Activated naive CD4-positive, alpha-beta T cell treated with anti-CD3 and anti-CD28 coated beads, Interleukin-2, amount 50 U/mL, for 72 hours (primary cell): ENCODE measurements at regions not wholly inside any gene's neighbourhood (a gene's known extent, or its start where the extent isn't known, plus 50 kb on each side); places are given as distances from the start of the nearest gene placed in this dataset.
"Not testable (repeated sequence)": the region's sequence is repeated elsewhere in the genome, so short reads cannot be mapped to it uniquely, and the experiment has no call there.

Experiments used
- ATAC-seq, 2 donors: fragments of 150-1000 bp; cut with Tn5 transposase; 2 replicates each; pipeline ENCODE4 v1.10.0; 2021; ENCODE audit warnings: mild to moderate bottlenecking in 2 of 2, moderate library complexity in 2 of 2
- DNase-seq, 2 donors: peaks; one replicate each; pipeline ENCODE4 v3.0.0; 2021 to 2022; ENCODE audit warnings: low spot score in 2 of 2
- H3K27ac Mint-ChIP-seq, 2 donors: one replicate each; pipeline ENCODE4 v1.8.0; 2022; ENCODE audit warnings: mild to moderate bottlenecking in 2 of 2, mixed read lengths in 2 of 2
- H3K36me3 Mint-ChIP-seq, 2 donors: one replicate each; pipeline ENCODE4 v1.8.0; 2022; ENCODE audit warnings: mixed read lengths in 2 of 2
- H3K9me3 Mint-ChIP-seq, 2 donors: one replicate each; pipeline ENCODE4 v1.8.0; 2022; ENCODE audit warnings: mixed read lengths in 2 of 2

DNA sequence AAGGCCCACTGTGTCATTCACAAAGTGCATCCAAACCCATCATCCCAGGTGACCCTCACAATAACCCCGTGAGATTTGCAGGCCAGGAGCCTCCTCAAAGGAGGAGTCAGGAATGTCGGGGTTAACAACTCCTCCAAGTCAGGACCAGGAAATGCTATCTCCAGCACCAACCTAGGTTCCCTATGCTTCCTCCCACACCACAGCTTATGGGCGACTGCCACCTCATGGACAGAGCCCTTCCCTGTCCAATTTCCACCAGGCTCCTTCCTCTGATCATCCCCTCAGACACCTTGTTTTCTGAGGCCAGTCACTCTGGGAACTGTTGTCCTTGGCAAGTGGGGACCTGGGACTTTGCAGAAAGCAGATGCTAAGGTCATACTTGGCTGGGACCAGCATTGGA, 77.8 kb downstream of the LIMS3 start:
- not testable (repeated sequence) for H3K27ac Mint-ChIP-seq, H3K36me3 Mint-ChIP-seq, H3K9me3 Mint-ChIP-seq, DNase-seq
- peak in 1 of 2 donors; percentile 37 for ATAC-seq

DNA sequence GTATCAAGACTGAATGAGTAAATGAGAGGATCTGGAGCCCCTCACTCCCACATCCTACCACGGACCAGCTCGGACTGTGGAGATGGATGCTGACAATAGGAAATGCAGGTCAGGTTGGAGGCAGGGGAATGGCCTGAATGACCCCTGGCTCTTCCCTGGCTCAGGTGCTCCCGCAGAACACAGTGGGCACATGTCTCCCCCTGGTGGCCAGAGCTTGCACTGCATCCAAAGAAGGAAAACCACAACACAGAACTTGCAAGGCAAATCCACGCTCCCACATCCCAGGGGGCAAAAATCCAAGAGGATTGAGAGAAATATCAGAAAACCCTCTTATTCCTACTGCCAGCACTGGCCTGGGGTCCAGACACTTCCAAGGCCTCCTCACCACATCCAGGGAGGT, 82.3 kb downstream of the LIMS3 start:
- not testable (repeated sequence) for H3K9me3 Mint-ChIP-seq, H3K27ac Mint-ChIP-seq, DNase-seq, H3K36me3 Mint-ChIP-seq
- peak; percentile 51 to 67 for ATAC-seq

DNA sequence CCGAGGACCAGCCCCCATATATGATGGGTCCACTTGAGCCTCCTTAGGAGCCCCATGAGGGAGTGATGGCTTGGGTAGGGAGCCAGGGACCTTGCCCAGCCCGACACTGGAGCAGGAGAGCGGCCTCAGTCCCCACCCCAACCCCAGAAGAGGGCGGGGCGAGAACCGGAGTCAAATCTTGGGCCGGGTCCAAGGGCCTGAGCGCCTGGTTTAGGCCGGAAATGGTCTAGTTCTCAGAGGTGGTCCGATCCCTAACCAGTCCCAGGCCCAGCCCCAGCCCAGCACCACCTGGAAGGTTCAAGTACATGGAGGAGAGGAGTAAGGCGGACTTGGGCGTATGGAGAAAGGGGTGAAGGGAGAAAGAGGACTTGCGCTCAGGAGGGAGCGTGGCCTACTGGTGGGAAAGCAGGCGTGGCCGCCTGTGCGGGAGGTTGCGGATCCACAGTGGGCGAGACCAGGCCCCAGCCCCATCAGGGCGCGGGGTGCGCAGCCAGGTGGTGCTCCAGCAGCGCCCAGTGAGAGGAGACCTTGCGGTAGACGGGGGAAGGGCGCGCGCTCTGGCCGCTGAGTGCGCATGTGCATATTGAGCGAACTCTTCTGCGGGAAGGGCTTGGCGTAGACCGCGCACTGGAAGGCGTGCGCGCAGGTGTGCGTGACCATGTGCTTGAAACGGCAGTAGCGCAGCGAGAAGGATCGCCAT, 88.1 kb downstream of the LIMS3 start:
- not testable (repeated sequence) for DNase-seq, H3K27ac Mint-ChIP-seq, H3K36me3 Mint-ChIP-seq, H3K9me3 Mint-ChIP-seq
- ATAC-seq: peak; percentile 72 to 75

DNA sequence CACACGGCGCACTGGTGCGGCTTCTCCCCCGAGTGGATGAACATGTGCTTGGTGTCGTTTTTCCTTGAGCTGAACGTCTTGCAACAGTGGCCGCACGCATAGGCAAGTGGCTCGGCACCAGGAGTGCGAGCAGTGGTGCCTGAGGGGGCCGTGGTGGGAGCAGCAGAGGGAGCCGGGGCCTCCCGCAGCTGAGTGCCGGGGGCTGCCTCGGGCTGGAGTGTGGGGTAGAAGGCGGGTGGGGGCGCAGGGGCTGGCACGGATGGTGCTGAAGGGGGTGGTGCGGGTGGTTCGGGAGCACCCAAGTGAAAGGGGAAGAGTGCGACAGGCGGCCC, 88.6 kb downstream of the LIMS3 start:
- not testable (repeated sequence) for H3K27ac Mint-ChIP-seq, H3K36me3 Mint-ChIP-seq, H3K9me3 Mint-ChIP-seq, DNase-seq
- peak in 1 of 2 donors; percentile 27 for ATAC-seq

DNA sequence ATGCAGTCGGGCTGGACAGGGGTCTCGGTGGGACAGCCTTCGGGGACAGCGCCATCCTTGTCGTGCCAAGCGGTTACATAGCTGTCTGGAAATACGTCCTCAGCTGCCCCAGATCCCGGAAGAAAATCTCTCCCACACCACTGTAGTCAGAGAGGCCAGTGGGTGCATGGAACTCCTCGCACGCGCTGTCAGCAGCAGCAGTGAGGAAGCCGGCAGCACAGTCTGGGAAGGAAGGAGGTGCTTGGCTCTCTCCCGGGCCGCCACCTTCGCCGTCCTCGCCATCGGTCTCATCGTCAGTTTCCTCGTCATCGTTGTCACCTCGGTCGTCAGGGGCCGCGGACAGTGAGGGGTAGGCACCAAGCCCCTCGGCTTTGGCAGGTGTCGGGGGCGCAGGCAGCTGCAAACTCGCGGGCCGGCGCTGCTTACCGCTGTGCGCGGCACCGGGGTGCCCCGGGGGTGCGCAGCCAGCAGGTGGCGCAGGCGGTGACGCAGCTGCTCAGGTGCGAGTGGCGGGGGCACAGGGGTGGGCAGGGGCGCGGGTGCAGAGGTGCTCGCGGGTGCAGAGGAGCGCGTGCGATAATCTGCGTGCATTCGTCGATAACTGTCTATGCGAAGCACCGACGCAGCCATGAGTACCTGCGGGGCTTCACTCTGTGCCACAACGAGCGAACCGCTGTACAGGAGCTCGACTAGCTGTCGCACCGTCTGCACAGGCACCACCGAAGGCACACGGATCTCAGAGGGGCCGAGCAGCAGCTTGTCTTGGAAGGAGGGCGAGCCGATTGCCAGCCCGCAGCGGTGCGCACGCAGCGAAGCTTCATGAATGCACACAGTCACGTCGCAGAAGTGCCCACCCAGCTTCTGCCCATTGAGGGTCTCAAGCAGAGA, 89.2 kb downstream of the LIMS3 start:
- H3K9me3 Mint-ChIP-seq, H3K27ac Mint-ChIP-seq, DNase-seq, H3K36me3 Mint-ChIP-seq: not testable (repeated sequence)
- ATAC-seq: peak; percentile 83 to 89

DNA sequence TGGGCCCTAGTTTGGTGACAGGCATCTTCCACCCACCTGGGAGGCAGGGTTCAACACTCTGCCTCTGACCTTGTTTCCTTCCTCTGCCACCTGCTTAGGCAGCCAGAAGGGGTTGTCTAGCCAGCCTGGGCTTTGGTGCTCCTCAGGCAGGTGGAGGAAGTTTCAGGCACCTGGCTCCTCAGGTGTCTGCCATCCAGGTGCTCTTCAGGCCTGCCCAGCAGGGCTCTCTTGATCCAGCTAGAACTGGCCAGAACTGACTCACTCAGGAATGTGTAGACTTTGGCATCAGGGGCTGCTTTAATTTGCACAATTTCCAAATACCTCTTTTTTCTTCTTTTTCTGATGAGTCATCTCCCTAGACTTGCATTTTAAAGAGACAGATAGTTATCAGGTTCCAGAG, 100.9 kb downstream of the LIMS3 start:
- H3K27ac Mint-ChIP-seq, DNase-seq, ATAC-seq: not testable (repeated sequence)

DNA sequence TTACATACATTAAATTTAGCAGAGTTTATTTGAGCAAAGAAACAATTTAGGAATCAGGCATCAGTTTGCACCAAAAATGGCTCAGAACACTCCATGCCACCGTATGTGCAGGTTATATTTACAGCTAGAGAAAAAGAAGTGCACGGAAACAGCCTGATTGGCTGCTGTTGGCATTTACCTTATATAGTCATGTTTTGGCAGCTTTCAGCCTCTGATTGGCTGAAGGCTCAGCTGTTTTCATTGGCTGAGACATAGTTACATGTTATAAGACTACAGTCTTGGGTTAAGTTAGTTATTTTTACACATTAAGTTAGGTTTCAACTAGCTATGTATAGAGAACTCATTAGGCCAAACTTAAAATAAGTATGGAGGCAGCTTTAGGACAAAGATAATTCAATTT, 104.0 kb downstream of the LIMS3 start:
- not testable (repeated sequence) for DNase-seq, H3K36me3 Mint-ChIP-seq, H3K27ac Mint-ChIP-seq, ATAC-seq, H3K9me3 Mint-ChIP-seq

More for the DNA sequence above, 100.9 kb downstream of the LIMS3 start:
- not testable (repeated sequence) for H3K36me3 Mint-ChIP-seq, H3K9me3 Mint-ChIP-seq

DNA sequence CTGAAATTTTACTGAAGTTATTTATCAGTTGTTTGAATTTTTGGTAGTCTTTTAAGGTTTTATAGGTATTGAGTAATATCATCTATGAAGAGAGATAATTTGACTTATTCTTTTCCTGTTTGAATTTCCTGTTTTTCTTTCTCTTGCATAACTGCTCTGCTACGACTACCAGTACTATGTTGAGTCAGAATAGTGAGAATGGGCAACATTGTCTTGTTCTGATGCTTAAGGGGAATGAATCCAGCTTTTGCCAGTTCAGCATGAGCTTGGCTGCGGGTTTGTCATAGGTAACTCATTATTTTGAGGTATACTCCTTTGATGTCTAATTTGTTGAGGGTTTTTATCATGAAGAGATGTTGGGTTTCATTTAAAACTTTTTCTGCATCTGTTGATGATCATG, 102.2 kb downstream of the MALL start:
- not testable (repeated sequence) for H3K9me3 Mint-ChIP-seq, DNase-seq, H3K36me3 Mint-ChIP-seq, H3K27ac Mint-ChIP-seq
- ATAC-seq: peak in 1 of 2 donors; percentile 60

DNA sequence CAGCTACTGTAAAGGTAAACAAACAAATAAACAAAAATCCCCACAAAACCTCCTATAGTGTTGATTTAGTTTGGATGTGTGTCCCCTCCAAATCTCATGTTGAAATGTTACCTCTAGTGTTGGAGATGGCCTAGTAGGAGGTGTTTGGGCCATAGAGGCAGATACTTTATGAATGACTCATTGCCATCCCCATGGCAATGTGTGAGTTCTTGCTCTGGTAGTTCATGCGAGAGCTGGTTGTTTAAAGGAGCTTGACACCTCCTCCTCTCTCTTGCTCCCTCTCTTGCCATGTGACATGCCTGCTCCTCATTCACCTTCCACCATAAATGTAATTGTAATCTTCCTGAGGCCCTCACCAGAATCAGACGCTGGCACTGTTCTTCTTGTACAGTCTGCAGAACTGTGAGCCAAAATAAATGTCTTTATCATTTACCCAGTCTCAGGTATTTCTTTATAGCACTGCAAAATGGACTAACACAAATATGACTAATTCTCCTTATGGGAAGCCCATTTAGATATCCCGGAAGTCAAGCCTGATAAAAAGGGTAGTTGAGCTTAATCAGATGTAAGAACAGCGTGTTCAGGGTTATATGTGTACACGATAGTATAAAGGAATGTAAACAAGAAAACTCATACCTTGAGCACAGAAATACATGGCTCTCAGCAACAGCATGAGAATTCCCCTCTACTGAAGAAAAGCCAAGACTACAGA, 99.1 kb downstream of the MALL start:
- not testable (repeated sequence) for H3K9me3 Mint-ChIP-seq, H3K36me3 Mint-ChIP-seq, H3K27ac Mint-ChIP-seq, DNase-seq, ATAC-seq

DNA sequence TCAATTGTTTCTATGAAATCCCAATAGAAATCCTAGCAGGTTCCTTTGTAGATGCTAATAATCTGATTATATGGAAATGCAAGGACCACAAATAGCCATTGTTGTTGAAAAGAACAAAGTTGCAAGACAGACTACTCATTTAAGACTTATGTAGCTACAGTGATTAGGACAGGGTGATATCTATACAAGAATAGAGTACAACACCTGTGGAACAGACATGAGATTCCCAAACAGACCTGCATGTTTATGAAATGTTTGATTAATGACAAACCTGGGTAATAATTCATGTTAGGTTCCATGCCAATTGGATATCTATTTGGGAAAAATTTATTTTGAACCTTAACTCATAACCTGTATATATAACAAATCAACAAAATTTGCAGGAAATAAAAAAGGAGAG, 95.4 kb downstream of the MALL start:
- H3K27ac Mint-ChIP-seq, ATAC-seq, DNase-seq, H3K9me3 Mint-ChIP-seq, H3K36me3 Mint-ChIP-seq: not testable (repeated sequence)

DNA sequence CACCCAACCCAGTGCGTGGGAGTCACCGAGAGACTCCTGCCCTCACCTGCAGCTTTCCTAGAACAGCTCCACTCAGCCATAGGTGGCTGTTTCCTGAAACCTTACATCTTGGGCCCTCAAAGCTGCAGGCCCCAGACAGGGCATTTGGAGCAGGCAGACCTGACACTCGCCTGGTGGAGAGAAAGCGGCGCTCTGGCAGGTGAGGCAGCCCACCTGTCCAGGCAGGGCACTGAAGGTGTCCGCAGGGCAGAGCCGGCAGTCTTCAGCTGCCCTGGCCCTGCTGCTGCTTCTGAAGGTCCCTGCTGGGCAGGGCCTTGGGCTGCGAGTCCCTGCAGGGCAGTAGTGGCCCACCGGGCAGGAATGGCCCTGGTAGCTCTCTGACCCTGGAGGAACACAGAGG, 93.3 kb downstream of the MALL start:
- not testable (repeated sequence) for ATAC-seq

DNA sequence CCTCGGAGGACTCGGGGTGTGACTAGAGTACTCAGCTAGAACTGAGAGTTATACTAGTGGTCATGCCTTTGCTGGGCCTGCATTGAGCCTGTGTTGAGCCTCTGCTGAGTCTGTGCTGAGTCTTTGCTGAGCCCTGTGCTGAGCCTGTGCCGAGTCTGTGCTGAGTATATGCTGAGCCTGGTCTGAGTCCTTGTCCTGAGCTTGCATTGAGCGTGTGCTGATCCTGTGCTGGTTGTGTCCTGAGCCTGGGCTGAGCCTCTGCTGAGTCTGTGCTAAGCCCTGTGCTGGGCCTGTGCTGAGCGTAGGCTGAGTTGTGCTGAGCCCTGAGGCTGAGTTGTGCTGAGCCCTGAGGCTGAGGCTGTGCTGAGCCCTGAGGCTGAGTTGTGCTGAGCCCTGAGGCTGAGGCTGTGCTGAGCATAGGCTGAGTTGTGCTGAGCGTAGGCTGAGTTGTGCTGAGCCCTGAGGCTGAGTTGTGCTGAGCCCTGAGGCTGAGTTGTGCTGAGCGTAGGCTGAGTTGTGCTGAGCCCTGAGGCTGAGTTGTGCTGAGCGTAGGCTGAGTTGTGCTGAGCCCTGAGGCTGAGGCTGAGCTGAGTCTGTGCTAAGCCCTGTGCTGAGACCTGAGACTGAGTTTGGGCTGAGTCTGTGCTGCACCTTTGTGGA, 89.4 kb downstream of the MALL start:
- H3K27ac Mint-ChIP-seq, H3K9me3 Mint-ChIP-seq, H3K36me3 Mint-ChIP-seq, ATAC-seq, DNase-seq: not testable (repeated sequence)

More for the DNA sequence above, 93.3 kb downstream of the MALL start:
- H3K36me3 Mint-ChIP-seq, H3K27ac Mint-ChIP-seq, DNase-seq, H3K9me3 Mint-ChIP-seq: not testable (repeated sequence)

DNA sequence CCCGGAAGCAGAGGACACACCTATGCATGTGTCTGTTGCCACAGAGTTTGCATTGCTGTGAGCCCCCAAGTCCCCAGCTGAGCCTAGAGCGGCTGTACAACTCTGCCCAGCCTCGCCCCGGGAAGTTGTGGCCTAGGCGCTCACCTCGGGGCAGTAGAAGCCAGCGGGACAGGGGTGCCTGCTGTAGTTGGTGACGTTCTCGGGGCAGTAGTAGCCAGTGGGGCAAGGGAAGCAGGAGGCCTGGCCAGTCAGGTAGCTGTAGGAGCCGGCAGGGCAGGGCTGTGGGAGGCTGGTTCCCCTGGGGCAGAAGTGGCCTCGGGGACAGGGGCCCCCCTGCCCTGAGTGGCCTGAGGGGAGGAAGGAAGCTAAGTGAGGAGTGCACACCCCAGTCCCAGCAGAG, 87.2 kb downstream of the MALL start:
- DNase-seq, ATAC-seq, H3K36me3 Mint-ChIP-seq, H3K9me3 Mint-ChIP-seq, H3K27ac Mint-ChIP-seq: not testable (repeated sequence)

DNA sequence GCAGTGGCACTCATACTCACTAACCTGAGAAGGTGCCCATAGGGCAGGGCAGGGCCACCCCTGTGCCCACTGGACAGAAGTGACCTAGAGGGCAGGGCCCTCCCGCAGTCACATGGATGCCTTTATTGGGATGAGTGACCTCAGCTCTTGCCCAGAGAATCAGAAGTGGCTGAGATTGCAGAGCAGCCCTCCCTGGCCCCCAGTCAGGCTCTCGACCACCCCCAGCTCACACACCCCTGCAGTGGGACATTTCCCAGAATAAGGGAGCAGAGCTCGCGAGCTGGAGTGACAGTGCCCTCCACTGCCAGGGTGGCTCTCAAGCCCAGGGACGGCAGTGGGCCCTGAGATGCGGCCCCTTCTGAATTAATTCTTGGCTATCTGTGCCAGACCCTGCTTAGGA, 84.7 kb downstream of the MALL start:
- not testable (repeated sequence) for H3K9me3 Mint-ChIP-seq, H3K27ac Mint-ChIP-seq, DNase-seq, H3K36me3 Mint-ChIP-seq, ATAC-seq

DNA sequence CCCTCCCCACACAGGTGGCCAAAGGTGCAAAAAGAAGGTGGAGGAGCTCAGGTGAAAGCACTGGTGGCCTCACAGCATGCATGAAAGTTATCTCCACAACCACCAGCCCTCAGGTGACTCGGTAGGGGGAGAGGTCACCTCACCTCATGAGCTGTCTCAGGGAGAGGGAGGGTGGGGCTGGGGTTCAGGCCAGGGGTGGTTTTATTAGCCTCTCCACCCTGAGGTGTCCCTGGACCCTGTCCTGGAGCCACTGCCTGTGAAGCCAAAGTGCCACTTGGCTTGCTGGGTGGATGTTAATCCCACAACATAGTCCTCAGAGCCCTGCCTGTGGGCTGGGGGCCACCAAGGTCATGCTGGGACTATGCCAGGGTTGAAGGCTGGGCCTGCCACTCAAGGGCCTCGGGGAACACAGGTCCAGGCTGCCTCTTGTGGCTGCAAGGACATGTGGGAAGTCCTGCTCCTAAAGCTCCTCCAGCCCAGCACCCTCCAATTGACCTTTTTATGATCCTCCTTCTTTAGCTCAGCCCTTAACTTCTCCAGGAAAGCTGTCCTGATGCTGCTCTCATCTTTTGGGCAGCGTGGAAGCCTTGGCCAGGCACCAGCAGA, 83.8 kb downstream of the MALL start:
- H3K36me3 Mint-ChIP-seq, H3K27ac Mint-ChIP-seq, H3K9me3 Mint-ChIP-seq, DNase-seq, ATAC-seq: not testable (repeated sequence)
